GM23338 (cell line): ENCODE measurements at regions not wholly inside any gene's neighbourhood (a gene's known extent, or its start where the extent isn't known, plus 50 kb on each side); places are given as distances from the start of the nearest gene placed in this dataset.
A peak's percentile ranks its signal among the peaks of the same experiment; 100 is the strongest.
"Not testable (repeated sequence)": the region's sequence is repeated elsewhere in the genome, so short reads cannot be mapped to it uniquely, and the experiment has no call there.

Experiments
- ATAC-seq: fragments of 200-7000 bp; cut with Tn5 transposase; 3 replicates; pipeline ENCODE4 v1.9.1; 2020
- DNase-seq: peaks from one replicate; pipeline ENCODE4 v3.0.0-alpha.2; 2015; ENCODE audit warnings: low spot score
- H2AFZ ChIP-seq: fragments of 200-600 bp; sonication (generic); 2 replicates; pipeline ENCODE4 v1.8.0; 2016; ENCODE audit warnings: antibody characterized with exemption, mild to moderate bottlenecking, moderate library complexity
- H3F3A ChIP-seq: fragments of 200-600 bp; sonication (generic); replicated peaks from 2 replicates; pipeline ENCODE4 v1.8.0; 2017; ENCODE audit warnings: antibody characterized with exemption, mixed run types, low read depth
- H3K27ac ChIP-seq: fragments of 200-600 bp; sonication (generic); 2 replicates; pipeline ENCODE4 v1.6.1; 2016; ENCODE audit warnings: low read depth
- H3K27me3 ChIP-seq: fragments of 200-600 bp; sonication (generic); 2 replicates; pipeline ENCODE4 v1.8.0; 2016; ENCODE audit warnings: mild to moderate bottlenecking, mixed run types, moderate library complexity; ENCODE audit not compliant: insufficient read depth
- H3K36me3 ChIP-seq: fragments of 200-600 bp; sonication (generic); 2 replicates; pipeline ENCODE4 v1.8.0; 2016; ENCODE audit warnings: mild to moderate bottlenecking; ENCODE audit not compliant: insufficient read depth
- H3K4me1 ChIP-seq: fragments of 200-600 bp; sonication (generic); 2 replicates; pipeline ENCODE4 v1.8.0; 2016; ENCODE audit warnings: mild to moderate bottlenecking, moderate library complexity; ENCODE audit not compliant: insufficient read depth
- H3K4me2 ChIP-seq: fragments of 200-600 bp; sonication (generic); 2 replicates; pipeline ENCODE4 v1.7.1; 2017; ENCODE audit warnings: mixed run types
- H3K4me3 ChIP-seq: fragments of 200-600 bp; sonication (generic); 2 replicates; pipeline ENCODE4 v1.6.1; 2016; ENCODE audit warnings: mixed run types
- H3K79me2 ChIP-seq: fragments of 200-600 bp; sonication (generic); replicated peaks from 2 replicates; pipeline ENCODE4 v1.8.0; 2017; ENCODE audit warnings: mild to moderate bottlenecking; ENCODE audit not compliant: insufficient read depth
- H3K9me2 ChIP-seq: fragments of 200-600 bp; sonication (generic); 2 replicates; pipeline ENCODE4 v1.8.0; 2017; ENCODE audit not compliant: insufficient read depth
- H4K20me1 ChIP-seq: fragments of 200-600 bp; sonication (generic); replicated peaks from 2 replicates; pipeline ENCODE4 v1.8.0; 2017; ENCODE audit warnings: mild to moderate bottlenecking; ENCODE audit not compliant: insufficient read depth
- H3K27ac Mint-ChIP-seq: 2 replicates; pipeline ENCODE4 v1.8.0; 2020; ENCODE audit warnings: inconsistent platforms, mild to moderate bottlenecking, moderate library complexity, mixed read lengths
- H3K27me3 Mint-ChIP-seq: 3 replicates; pipeline ENCODE4 v1.8.0; 2022; ENCODE audit warnings: low read depth, mild to moderate bottlenecking, moderate library complexity, mixed read lengths, inconsistent platforms; ENCODE audit not compliant: insufficient read depth, poor library complexity
- H3K36me3 Mint-ChIP-seq: 3 replicates; pipeline ENCODE4 v1.8.0; 2021; ENCODE audit warnings: low read depth, mild to moderate bottlenecking, inconsistent platforms, moderate library complexity, mixed read lengths
- H3K4me1 Mint-ChIP-seq: 3 replicates; pipeline ENCODE4 v1.8.0; 2020; ENCODE audit warnings: mild to moderate bottlenecking, inconsistent platforms, mixed read lengths
- H3K4me3 Mint-ChIP-seq: 3 replicates; pipeline ENCODE4 v1.8.0; 2021; ENCODE audit warnings: moderate library complexity, mild to moderate bottlenecking, inconsistent platforms, mixed read lengths
- H3K9me3 Mint-ChIP-seq: 3 replicates; pipeline ENCODE4 v1.8.0; 2020; ENCODE audit warnings: moderate library complexity, mild to moderate bottlenecking, inconsistent platforms, mixed read lengths
- JUNB ChIP-seq: IDR thresholded peaks from one replicate; pipeline ENCODE4 v1.6.1; 2016; ENCODE audit warnings: antibody characterized with exemption; ENCODE audit not compliant: unreplicated experiment
- NANOG ChIP-seq: IDR thresholded peaks from 2 replicates; pipeline ENCODE4 v1.6.1; 2016; ENCODE audit warnings: antibody characterized with exemption, borderline replicate concordance
- STAT1 ChIP-seq: IDR thresholded peaks from one replicate; pipeline ENCODE4 v1.6.1; 2016; ENCODE audit warnings: antibody characterized with exemption; ENCODE audit not compliant: unreplicated experiment
- ZNF114 ChIP-seq: fragments of 250-450 bp; sonication (Bioruptor Pico); IDR thresholded peaks from 2 replicates; pipeline ENCODE4 v1.5.0; 2020; ENCODE audit warnings: mild to moderate bottlenecking, moderate library complexity
- ZNF331 ChIP-seq: fragments of 250-450 bp; sonication (Bioruptor Pico); IDR thresholded peaks from 2 replicates; pipeline ENCODE4 v1.5.0; 2020; ENCODE audit warnings: low read depth, mild to moderate bottlenecking, moderate library complexity
- TF ChIP-seq, protein P1 (sequence below), 2 experiments: fragments of 200-600 bp in 1 of 2; sonication (generic) in 1 of 2; conservative IDR thresholded peaks; 2 replicates each; pipeline versions ENCODE4 v1.5.1 to v1.6.1; 2016 to 2017; ENCODE audit warnings: antibody characterized with exemption in 2 of 2, low read depth in 2 of 2, mild to moderate bottlenecking in 2 of 2, moderate library complexity in 1 of 2
- TF ChIP-seq, protein P2 (sequence below): IDR thresholded peaks from one replicate; pipeline ENCODE4 v1.6.1; 2018; ENCODE audit warnings: antibody characterized with exemption; ENCODE audit not compliant: unreplicated experiment

DNA sequence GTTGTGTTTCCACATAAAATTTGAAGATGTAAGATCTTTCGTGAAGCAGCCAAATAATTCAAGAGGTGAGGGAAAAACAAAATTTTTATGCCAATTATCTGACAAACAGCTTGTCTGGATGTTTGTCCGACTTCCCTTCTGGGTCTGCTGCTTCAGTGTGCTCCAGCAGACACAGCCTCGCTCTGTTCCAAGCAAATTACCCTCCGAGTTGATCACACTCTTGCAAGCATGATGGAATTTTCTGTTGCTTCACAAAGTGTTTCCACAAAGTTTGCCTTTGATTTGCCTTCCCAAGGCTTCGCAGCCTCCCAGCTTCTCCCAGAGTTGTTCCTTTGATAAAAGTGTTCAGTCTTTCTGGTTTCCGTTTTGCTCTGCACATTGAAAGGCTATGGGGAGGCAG lies 78.4 kb upstream of the SEZ6L start:
- no peak overlapping the region for H3K4me3 Mint-ChIP-seq
- TF ChIP-seq ZNF331 (CRISPR knock-in tag), result no peak
- TF ChIP-seq ZNF114, result no peak
- no peak for TF ChIP-seq NANOG
- no peak for TF ChIP-seq STAT1
- TF ChIP-seq, protein P1, sequence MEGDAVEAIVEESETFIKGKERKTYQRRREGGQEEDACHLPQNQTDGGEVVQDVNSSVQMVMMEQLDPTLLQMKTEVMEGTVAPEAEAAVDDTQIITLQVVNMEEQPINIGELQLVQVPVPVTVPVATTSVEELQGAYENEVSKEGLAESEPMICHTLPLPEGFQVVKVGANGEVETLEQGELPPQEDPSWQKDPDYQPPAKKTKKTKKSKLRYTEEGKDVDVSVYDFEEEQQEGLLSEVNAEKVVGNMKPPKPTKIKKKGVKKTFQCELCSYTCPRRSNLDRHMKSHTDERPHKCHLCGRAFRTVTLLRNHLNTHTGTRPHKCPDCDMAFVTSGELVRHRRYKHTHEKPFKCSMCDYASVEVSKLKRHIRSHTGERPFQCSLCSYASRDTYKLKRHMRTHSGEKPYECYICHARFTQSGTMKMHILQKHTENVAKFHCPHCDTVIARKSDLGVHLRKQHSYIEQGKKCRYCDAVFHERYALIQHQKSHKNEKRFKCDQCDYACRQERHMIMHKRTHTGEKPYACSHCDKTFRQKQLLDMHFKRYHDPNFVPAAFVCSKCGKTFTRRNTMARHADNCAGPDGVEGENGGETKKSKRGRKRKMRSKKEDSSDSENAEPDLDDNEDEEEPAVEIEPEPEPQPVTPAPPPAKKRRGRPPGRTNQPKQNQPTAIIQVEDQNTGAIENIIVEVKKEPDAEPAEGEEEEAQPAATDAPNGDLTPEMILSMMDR (conservative IDR thresholded peaks at IDR 0.05; ENCODE audit: low read depth in 2 of 2), result no peak
- peaks cover 11% of the 10 kb centered on the region for H3K27me3 Mint-ChIP-seq
- Histone ChIP-seq H4K20me1 (no peaks in the 10 kb centered on the region), H3F3A (no peaks in the 10 kb centered on the region), H3K27me3 (no peaks in the 10 kb centered on the region), H3K4me1 (no peaks in the 10 kb centered on the region), H3K79me2 (no peaks in the 10 kb centered on the region), H3K27ac (no peak overlapping the region), H3K4me3 (no peak overlapping the region), H3K36me3 (no peaks in the 10 kb centered on the region), H3K9me2 (0 out of 2 replicates have a peak, but pooled peaks cover 3% of the 10 kb centered on the region), H3K4me2 (no peak overlapping the region), H2AFZ (peak overlapping the region; percentile 63; the same call in 1 of the 2 replicates)
- H3K27ac Mint-ChIP-seq, result no peak overlapping the region
- H3K9me3 Mint-ChIP-seq, result peaks cover 10% of the 10 kb centered on the region; the same call in 2 of the 3 replicates
- DNase-seq, result no peak
- ATAC-seq, result no peak
- no peaks in the 10 kb centered on the region for H3K4me1 Mint-ChIP-seq
- no peaks in the 10 kb centered on the region for H3K36me3 Mint-ChIP-seq

DNA sequence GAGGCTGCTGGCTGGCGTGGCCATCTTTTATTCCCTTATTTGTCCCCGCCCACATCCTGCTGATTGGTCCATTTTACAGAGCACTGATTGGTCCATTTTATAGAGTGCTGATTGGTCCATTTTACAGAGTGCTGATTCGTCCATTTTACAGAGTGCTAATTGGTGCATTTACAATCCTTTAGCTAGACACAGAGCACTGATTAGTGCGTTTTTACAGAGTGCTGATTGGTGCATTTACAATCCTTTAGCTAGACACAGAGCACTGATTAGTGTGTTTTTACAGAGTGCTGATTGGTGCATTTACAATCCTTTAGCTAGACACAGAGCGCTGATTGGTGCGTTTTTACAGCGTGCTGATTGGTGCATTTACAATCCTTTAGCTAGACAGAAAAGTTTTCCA lies 74.8 kb upstream of the SEZ6L start:
- H3K4me2 ChIP-seq, H3K9me2 ChIP-seq, H2AFZ ChIP-seq, H3K27me3 ChIP-seq, H3K27ac Mint-ChIP-seq, H3K4me1 Mint-ChIP-seq, ATAC-seq, H3K27ac ChIP-seq, H3K36me3 ChIP-seq, H3K4me3 Mint-ChIP-seq, H3K4me1 ChIP-seq, H3K27me3 Mint-ChIP-seq, H3K79me2 ChIP-seq, DNase-seq, H3K4me3 ChIP-seq, H3F3A ChIP-seq, H3K36me3 Mint-ChIP-seq, H4K20me1 ChIP-seq: not testable (repeated sequence)
- peaks cover 13% of the 10 kb centered on the region; the same call in 2 of the 3 replicates for H3K9me3 Mint-ChIP-seq

DNA sequence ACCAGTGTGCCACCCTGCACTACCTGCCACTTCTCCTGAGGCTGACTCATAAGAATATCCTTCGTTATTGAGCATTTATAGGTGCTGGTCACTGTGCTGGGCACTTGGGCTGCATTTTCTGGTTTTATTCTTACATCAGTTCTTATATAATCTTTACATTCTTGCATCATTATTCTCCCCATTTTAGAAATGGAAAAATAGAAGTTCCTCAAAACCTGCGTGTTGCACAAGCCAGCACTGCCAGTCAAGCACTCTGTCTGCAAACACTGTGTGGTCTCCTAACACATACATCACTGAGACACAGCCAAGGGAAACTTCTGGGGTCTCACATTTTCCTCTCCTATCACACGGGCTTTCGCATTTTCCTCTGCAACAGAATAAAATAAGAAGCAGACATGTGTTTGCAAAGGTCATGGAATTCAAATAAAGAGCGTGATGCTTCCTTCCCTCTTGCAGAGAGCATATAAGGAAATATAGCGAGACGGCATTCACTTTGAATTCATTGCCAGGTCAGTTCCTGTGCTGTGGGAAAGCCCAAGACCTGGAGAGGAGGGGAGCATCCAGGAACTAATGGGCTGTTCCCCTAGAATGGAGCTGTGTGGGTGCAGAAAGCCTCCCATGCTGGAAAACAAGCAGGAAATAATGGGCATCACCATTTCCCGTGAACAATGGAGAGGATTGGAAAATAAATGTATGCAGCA lies 73.9 kb upstream of the SEZ6L start:
- H3K4me3 ChIP-seq, result no peak overlapping the region
- H3K36me3 ChIP-seq, result no peaks in the 10 kb centered on the region
- no peak overlapping the region for H2AFZ ChIP-seq
- Mint-ChIP-seq H3K36me3 (no peaks in the 10 kb centered on the region), H3K27ac (no peak overlapping the region), H3K4me1 (no peaks in the 10 kb centered on the region), H3K4me3 (no peak overlapping the region), H3K27me3 (peaks cover 9% of the 10 kb centered on the region), H3K9me3 (peaks cover 13% of the 10 kb centered on the region; the same call in 2 of the 3 replicates)
- H3F3A ChIP-seq, result no peaks in the 10 kb centered on the region
- DNase-seq (no peak), ATAC-seq (no peak)
- H3K9me2 ChIP-seq, result 0 out of 2 replicates have a peak, but pooled peaks cover 10% of the 10 kb centered on the region
- no peaks in the 10 kb centered on the region for H3K4me1 ChIP-seq
- no peaks in the 10 kb centered on the region for H3K79me2 ChIP-seq
- no peaks in the 10 kb centered on the region for H3K27me3 ChIP-seq
- H3K4me2 ChIP-seq, result no peak overlapping the region
- H3K27ac ChIP-seq, result no peak overlapping the region
- H4K20me1 ChIP-seq, result no peaks in the 10 kb centered on the region
- TF ChIP-seq ZNF331 (CRISPR knock-in tag), result no peak
- TF ChIP-seq JUNB, result no peak
- TF ChIP-seq, protein P2, sequence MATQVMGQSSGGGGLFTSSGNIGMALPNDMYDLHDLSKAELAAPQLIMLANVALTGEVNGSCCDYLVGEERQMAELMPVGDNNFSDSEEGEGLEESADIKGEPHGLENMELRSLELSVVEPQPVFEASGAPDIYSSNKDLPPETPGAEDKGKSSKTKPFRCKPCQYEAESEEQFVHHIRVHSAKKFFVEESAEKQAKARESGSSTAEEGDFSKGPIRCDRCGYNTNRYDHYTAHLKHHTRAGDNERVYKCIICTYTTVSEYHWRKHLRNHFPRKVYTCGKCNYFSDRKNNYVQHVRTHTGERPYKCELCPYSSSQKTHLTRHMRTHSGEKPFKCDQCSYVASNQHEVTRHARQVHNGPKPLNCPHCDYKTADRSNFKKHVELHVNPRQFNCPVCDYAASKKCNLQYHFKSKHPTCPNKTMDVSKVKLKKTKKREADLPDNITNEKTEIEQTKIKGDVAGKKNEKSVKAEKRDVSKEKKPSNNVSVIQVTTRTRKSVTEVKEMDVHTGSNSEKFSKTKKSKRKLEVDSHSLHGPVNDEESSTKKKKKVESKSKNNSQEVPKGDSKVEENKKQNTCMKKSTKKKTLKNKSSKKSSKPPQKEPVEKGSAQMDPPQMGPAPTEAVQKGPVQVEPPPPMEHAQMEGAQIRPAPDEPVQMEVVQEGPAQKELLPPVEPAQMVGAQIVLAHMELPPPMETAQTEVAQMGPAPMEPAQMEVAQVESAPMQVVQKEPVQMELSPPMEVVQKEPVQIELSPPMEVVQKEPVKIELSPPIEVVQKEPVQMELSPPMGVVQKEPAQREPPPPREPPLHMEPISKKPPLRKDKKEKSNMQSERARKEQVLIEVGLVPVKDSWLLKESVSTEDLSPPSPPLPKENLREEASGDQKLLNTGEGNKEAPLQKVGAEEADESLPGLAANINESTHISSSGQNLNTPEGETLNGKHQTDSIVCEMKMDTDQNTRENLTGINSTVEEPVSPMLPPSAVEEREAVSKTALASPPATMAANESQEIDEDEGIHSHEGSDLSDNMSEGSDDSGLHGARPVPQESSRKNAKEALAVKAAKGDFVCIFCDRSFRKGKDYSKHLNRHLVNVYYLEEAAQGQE, result no peak
- no peak for TF ChIP-seq ZNF114
